ENCODE measurements at regions not wholly inside any gene's neighbourhood (a gene's known extent, or its start where the extent isn't known, plus 50 kb on each side); places are given as distances from the start of the nearest gene placed in this dataset.
"Not testable (repeated sequence)": the region's sequence is repeated elsewhere in the genome, so short reads cannot be mapped to it uniquely, and the experiment has no call there.

- DNase-seq (ENCODE audit: low read depth), result not testable (repeated sequence)
Observed at GRCh38 chr2:91497129-91498064, 2805.9 kb downstream of the RPIA start.

DNA sequence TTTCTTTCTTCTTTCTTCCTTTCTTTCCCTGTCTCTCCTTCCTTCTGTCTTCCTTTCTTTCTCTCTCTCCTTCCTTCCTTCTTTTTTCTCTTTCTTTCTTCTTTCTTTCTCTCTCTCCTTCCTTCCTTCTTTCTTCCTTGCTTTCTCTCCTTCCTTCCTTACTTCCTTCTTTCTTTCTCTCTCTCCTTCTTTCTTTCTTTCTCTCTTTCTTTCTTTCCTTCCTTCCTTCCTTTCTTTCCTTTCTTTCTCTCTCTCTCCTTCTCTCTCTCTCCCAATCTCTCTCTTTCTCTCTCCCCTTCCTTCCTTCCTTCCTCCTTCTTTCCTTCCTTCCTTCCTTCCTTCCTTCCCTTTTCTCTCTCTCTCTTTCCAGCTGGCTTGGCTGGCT is 2806.6 kb downstream of the RPIA start:
- DNase-seq (ENCODE audit: low read depth), result not testable (repeated sequence)

DNA sequence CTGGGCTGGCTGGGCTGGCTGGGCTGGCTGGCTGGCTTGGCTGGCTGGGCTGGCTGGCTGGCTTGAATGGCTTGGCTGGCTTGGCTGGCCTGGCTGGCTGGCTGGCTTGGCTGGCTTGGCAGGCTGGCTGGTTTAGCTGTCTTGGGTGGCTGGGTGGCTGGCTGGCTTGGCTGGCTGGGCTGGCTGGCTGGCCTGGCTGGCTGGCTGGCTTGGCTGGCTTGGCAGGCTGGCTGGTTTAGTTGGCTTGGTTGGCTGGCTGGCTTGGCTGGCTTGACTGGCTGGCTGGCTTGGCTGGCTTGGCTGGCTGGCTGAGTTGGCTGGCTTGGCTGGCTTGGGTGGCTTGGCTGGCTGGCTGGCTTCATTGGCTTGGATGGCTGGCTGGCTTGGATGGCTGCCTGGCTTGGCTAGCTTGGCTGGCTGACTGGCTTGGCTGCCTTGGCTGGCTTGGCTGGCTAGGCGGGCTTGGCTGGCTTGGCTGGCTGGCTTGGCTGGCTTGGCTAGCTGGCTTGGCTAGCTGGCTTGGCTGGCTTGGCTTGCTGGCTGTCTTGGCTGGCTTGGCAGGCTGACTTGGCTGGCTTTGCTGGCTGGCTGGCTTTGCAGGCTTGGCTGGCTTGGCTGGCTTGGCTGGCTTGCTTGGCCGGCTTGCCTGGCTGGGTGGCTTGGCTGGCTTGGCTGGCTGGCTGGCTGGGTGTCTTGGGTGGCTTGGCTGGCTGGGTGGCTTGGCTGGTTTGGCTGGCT is 2807.2 kb downstream of the RPIA start:
- DNase-seq (ENCODE audit: low read depth), result not testable (repeated sequence)

- not testable (repeated sequence) for DNase-seq (ENCODE audit: low read depth)
Observed at GRCh38 chr2:91499431-91500050, 2808.1 kb downstream of the RPIA start.

DNA sequence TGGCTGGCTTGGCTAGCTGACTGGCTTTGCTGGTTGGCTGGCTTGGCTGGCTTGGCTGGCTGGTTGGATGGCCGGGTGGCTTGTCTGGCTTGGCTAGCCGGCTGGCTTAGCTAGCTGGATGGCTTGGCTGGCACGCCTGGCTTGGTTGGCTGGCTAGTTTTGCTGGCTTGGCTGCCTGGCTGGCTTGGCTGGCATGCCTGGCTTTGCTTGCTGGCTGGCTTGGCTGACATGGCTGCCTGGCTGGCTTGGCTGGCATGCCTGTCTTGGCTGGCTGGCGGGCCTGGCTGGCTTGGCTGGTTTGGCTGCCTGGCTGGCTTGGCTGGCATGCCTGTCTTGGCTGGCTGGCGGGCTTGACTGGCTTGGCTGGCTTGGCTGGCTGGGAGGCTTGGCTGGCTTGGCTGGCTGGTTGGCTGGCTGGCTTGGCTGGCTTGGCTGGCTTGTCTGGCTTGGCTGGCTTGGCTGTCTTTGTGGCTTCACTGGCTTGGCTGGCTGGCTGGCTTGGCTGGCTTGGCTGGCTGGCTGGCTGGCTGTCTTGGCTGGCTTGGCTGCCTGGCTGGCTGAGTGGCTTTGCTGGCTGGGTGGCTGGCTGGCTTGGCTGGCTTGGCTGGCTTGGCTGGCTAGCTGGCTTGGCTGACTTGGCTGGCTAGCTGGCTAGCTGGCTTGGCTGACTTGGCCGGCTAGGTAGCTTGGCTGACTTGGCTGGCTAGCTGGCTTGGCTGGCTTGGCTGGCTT is 2808.9 kb downstream of the RPIA start:
- not testable (repeated sequence) for DNase-seq (ENCODE audit: low read depth)

DNA sequence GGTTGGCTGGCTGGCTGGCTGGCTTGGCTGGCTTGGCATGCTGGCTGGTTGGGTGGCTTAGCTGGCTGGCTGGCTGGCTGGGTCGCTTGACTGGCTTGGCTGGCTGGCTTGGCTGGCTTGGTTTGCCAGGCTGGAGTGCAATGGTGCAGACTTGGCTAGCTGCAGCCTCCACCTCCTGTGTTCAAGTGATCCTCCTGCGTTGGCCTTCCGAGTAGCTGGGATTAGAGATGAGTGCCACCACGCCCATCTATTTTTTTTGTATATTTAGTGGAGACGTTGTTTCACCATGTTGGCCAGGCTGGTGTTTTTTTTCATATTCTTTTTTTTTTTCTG is 2809.5 kb downstream of the RPIA start:
- not testable (repeated sequence) for DNase-seq (ENCODE audit: low read depth)

- DNase-seq (ENCODE audit: low read depth), result not testable (repeated sequence)
Observed at GRCh38 chr2:91501481-91502080, 2810.1 kb downstream of the RPIA start.

GRCh38 chr2:91503572-91503958 is 2812.1 kb downstream of the RPIA start:
- not testable (repeated sequence) for DNase-seq (ENCODE audit: low read depth)

- not testable (repeated sequence) for DNase-seq (ENCODE audit: low read depth)
Observed at GRCh38 chr2:91503959-91504741, 2812.7 kb downstream of the RPIA start.

- not testable (repeated sequence) for DNase-seq (ENCODE audit: low read depth)
Observed at GRCh38 chr2:91508816-91509215, 2817.3 kb downstream of the RPIA start.

GRCh38 chr2:91509276-91509675 is 2817.8 kb downstream of the RPIA start:
- not testable (repeated sequence) for DNase-seq (ENCODE audit: low read depth)

DNA sequence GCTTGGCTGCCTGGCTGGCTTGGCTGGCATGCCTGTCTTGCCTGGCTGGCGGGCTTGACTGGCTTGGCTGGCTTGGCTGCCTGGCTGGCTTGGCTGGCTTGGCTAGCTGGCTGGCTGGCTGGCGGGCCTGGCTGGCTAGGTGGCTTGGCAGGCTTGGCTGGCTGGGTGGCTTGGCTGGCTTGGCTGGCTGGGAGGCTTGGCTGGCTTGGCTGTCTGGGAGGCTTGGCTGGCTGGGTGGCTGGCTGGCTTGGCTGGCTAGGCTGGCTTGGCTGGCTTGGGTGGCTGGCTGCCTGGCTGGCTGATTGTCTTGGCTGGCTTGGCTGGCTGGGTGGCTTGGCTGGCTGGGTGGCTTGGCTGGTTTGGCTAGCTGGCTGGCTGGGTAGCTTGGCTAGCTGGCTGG is 2819.7 kb downstream of the RPIA start:
- DNase-seq (ENCODE audit: low read depth), result not testable (repeated sequence)

DNA sequence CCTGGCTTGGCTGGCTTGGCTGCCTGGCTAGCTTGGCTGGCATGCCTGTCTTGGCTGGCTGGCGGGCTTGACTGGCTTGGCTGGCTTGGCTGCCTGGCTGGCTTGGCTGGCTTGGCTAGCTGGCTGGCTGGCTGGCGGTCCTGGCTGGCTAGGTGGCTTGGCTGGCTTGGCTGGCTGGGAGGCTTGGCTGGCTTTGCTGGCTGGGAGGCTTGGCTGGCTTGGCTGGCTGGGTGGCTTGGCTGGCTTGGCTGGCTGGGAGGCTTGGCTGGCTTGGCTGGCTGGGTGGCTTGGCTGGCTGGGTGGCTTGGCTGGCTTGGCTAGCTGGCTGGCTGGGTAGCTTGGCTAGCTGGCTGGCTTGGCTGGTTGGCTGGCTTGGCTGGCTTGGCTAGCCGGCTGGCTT is 2824.5 kb downstream of the RPIA start:
- DNase-seq (ENCODE audit: low read depth), result not testable (repeated sequence)

DNA sequence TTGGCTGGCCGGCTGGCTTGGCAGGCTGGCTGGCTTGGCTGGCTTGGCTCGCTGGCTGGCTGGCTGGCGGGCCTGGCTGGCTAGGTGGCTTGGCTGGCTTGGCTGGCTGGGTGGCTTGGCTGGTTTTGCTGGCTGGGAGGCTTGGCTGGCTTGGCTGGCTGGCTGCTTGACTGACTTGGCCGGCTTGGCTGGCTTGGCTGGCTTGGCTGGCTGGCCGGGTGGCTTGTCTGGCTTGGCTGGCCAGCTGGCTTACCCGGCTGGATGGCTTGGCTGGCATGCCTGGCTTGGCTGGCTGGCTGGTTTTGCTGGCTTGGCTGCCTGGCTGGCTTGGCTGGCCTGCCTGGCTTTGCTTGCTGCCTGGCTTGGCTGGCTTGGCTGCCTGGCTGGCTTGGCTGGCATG is 2825.2 kb downstream of the RPIA start:
- DNase-seq (ENCODE audit: low read depth), result not testable (repeated sequence)

DNA sequence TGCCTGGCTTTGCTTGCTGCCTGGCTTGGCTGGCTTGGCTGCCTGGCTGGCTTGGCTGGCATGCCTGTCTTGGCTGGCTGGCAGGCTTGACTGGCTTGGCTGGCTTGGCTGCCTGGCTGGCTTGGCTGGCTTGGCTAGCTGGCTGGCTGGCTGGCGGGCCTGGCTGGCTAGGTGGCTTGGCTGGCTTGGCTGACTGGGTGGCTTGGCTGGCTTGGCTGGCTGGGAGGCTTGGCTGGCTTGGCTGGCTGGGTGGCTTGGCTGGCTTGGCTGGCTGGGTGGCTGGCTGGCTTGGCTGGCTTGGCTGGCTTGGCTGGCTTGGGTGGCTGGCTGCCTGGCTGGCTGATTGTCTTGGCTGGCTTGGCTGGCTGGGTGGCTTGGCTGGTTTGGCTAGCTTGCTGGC is 2826.4 kb downstream of the RPIA start:
- not testable (repeated sequence) for DNase-seq (ENCODE audit: low read depth)

DNA sequence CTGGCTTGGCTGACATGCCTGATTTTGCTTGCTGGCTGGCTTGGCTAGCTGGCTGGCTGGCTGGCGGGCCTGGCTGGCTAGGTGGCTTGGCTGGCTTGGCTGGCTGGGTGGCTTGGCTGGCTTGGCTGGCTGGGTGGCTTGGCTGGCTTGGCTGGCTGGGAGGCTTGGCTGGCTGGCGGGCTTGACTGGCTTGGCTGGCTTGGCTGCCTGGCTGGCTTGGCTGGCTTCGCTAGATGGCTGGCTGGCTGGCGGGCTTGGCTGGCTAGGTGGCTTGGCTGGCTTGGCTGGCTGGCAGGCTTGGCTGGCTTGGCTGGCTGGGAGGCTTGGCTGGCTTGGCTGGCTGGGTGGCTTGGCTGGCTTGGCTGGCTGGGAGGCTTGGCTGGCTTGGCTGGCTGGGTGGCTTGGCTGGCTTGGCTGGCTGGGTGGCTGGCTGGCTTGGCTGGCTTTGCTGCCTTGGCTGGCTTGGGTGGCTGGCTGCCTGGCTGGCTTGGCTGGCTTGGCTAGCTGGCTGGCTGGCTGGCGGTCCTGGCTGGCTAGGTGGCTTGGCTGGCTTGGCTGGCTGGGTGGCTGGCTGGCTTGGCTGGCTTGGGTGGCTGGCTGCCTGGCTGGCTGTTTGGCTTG is 2827.0 kb downstream of the RPIA start:
- DNase-seq (ENCODE audit: low read depth), result not testable (repeated sequence)

- not testable (repeated sequence) for DNase-seq (ENCODE audit: low read depth)
Observed at GRCh38 chr2:91519359-91519758, 2827.9 kb downstream of the RPIA start.

GRCh38 chr2:91519914-91520313 is 2828.4 kb downstream of the RPIA start:
- not testable (repeated sequence) for DNase-seq (ENCODE audit: low read depth)

- DNase-seq (ENCODE audit: low read depth), result not testable (repeated sequence)
Observed at GRCh38 chr2:91520523-91520922, 2829.1 kb downstream of the RPIA start.

GRCh38 chr2:91520972-91521535 is 2829.6 kb downstream of the RPIA start:
- not testable (repeated sequence) for DNase-seq (ENCODE audit: low read depth)
